K562 (cell line): ENCODE measurements at regions not wholly inside any gene's neighbourhood (a gene's known extent, or its start where the extent isn't known, plus 50 kb on each side); places are given as distances from the start of the nearest gene placed in this dataset.

Experiments
- HDAC8 ChIP-seq: fragments of 450-650 bp; IDR thresholded peaks from 2 replicates; pipeline ENCODE4 v1.6.1; 2016; ENCODE audit warnings: mild to moderate bottlenecking, missing genetic modification characterization, moderate library complexity, missing compliant biosample characterization
- MAFK ChIP-seq: IDR thresholded peaks from 2 replicates; pipeline ENCODE4 v1.6.1; 2011; ENCODE audit warnings: low read length, improper control_type of control experiment
- XRCC4 ChIP-seq: IDR thresholded peaks from one replicate; pipeline ENCODE4 v1.6.1; 2011; ENCODE audit not compliant: insufficient read depth, insufficient read length; ENCODE audit errors: extremely low read depth
- ZNF717 ChIP-seq: fragments of 250-450 bp; sonication (Bioruptor Pico); IDR thresholded peaks from 2 replicates; pipeline ENCODE4 v1.5.0; 2021

DNA sequence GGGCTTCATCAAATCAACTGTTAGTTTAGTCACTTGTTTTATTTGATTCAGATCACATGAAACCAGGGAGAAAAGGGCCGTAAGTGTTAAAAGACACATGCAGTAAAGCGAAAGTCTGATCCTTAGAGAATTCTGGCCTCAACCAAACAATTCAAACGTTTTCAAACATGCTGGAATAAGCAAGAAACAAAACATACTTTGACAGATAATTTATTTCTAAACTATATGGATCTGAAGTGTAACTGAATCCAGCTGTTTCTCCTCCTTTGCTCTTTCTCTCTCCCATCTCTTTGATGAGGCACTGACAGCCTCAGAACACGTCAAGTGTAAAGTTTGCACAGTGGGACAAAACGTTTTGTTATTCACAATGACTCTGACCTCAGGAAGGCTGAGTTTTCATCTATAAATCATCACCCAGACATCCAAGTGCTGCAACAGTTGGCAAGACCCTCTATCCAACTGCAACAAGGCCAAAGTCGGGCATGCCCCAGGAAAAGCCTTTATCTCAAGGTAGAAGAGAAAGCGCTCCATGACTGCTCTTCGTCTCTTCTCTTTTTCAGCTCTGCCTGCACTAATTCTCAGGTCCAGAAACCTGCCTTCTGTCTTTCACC, 267.1 kb upstream of the MYOCD start:
- no peak for TF ChIP-seq MAFK
- no peak for TF ChIP-seq HDAC8
- TF ChIP-seq ZNF717 (CRISPR knock-in tag): no peak
- no peak for TF ChIP-seq XRCC4
